KOPT-K1 (cell line): ENCODE measurements at regions not wholly inside any gene's neighbourhood (a gene's known extent, or its start where the extent isn't known, plus 50 kb on each side); places are given as distances from the start of the nearest gene placed in this dataset.

Source experiments
- H3K27ac ChIP-seq: fragments of 200-600 bp; sonication (generic); 2 replicates; pipeline ENCODE4 v1.5.1; 2016; ENCODE audit warnings: antibody characterized with exemption, mild to moderate bottlenecking, low read depth, low read length; ENCODE audit not compliant: poor library complexity, severe bottlenecking
- H3K36me3 ChIP-seq: fragments of 200-600 bp; sonication (generic); 2 replicates; pipeline ENCODE4 v1.5.1; 2017; ENCODE audit warnings: antibody characterized with exemption, mild to moderate bottlenecking, low read length, moderate library complexity; ENCODE audit not compliant: insufficient read depth
- H3K9me3 ChIP-seq: fragments of 200-600 bp; sonication (generic); 2 replicates; pipeline ENCODE4 v1.5.1; 2017; ENCODE audit warnings: antibody characterized with exemption, low read length, mild to moderate bottlenecking; ENCODE audit not compliant: insufficient read depth, poor library complexity, severe bottlenecking

GRCh38 chr11:45355706-45356041 is 69.5 kb upstream of the SYT13 start:
- Histone ChIP-seq H3K9me3 (peaks cover 11% of the 10 kb centered on the region), H3K36me3 (no peaks in the 10 kb centered on the region), H3K27ac (peak overlapping the region; percentile 26)

GRCh38 chr11:45354976-45355705 is 69.0 kb upstream of the SYT13 start:
- Histone ChIP-seq H3K9me3 (peaks cover 11% of the 10 kb centered on the region), H3K36me3 (no peaks in the 10 kb centered on the region), H3K27ac (peak overlapping the region; percentile 26)

GRCh38 chr11:45348729-45349128 is 62.6 kb upstream of the SYT13 start:
- Histone ChIP-seq H3K27ac (no peak overlapping the region), H3K36me3 (no peaks in the 10 kb centered on the region), H3K9me3 (no peaks in the 10 kb centered on the region)

GRCh38 chr11:45347348-45348082 is 61.4 kb upstream of the SYT13 start:
- no peaks in the 10 kb centered on the region for H3K36me3 ChIP-seq
- no peak overlapping the region for H3K27ac ChIP-seq
- H3K9me3 ChIP-seq, result no peaks in the 10 kb centered on the region

DNA sequence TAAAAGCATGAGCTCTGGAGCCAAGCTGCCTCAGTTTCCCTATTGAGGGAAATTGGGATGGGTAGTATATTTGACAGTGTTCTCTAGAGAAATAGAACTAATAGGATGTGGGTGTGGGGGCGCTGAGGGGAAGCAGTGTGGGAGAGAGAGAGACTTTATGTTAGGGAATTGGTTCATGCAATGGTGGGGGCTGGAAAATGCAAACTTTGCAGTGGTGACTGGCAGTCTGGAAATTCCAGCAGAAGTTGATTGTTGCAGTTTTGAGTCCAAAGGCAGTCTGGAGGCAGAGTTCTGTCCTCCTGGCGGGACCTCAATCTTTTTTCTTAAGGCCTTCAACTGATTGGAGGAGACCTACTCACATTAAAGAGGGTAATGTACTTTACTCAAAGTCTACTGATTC is 59.4 kb upstream of the SYT13 start:
- Histone ChIP-seq H3K9me3 (no peaks in the 10 kb centered on the region), H3K27ac (no peak overlapping the region), H3K36me3 (no peaks in the 10 kb centered on the region)

DNA sequence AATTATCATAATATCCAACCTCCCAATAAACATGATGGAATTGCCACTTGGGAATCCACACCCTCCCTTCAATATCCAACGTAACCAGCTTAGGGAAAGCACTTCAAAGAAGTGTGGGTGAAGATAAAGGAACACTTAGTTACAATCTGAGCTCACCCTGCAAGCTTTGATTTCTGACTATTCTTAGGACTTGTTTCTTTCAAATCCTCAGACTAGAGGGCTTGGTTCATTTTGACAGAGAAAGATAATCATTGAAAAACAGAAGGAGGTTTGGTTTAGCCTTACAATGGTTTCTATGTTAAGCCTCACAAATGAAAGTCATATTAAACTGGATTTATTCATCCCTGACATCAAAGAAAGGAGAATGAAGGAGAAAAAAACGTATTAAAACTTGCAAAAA is 57.9 kb upstream of the SYT13 start:
- no peaks in the 10 kb centered on the region for H3K9me3 ChIP-seq
- H3K36me3 ChIP-seq, result no peaks in the 10 kb centered on the region
- no peak overlapping the region for H3K27ac ChIP-seq

DNA sequence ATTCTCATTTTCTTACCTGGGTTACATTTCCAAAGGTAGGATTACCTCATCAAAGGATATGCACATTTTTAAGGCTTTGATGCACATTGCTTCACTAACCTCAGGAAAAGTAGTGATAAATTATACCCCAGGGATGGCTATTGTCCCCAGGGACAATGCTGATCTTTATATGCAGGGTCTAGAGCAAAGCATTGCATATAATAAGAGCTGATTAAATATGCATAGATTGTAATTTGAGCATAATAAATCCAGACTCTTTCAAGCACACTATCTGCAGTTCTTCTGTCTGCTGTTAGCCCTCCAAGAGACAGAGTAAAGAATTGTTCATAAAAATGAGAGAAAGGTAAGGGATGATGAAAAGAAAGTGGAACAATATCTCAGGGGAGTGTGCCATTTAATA is 57.3 kb upstream of the SYT13 start:
- Histone ChIP-seq H3K9me3 (no peaks in the 10 kb centered on the region), H3K36me3 (no peaks in the 10 kb centered on the region), H3K27ac (no peak overlapping the region)

GRCh38 chr11:45341372-45341771 is 55.2 kb upstream of the SYT13 start:
- H3K36me3 ChIP-seq, result no peaks in the 10 kb centered on the region
- H3K9me3 ChIP-seq, result no peaks in the 10 kb centered on the region
- H3K27ac ChIP-seq, result no peak overlapping the region

GRCh38 chr11:45339729-45340519 is 53.8 kb upstream of the SYT13 start:
- Histone ChIP-seq H3K36me3 (no peaks in the 10 kb centered on the region), H3K27ac (no peak overlapping the region), H3K9me3 (no peaks in the 10 kb centered on the region)

- Histone ChIP-seq H3K36me3 (no peaks in the 10 kb centered on the region), H3K27ac (no peak overlapping the region), H3K9me3 (no peaks in the 10 kb centered on the region)
Measured at GRCh38 chr11:45337583-45338360, 51.6 kb upstream of the SYT13 start.

DNA sequence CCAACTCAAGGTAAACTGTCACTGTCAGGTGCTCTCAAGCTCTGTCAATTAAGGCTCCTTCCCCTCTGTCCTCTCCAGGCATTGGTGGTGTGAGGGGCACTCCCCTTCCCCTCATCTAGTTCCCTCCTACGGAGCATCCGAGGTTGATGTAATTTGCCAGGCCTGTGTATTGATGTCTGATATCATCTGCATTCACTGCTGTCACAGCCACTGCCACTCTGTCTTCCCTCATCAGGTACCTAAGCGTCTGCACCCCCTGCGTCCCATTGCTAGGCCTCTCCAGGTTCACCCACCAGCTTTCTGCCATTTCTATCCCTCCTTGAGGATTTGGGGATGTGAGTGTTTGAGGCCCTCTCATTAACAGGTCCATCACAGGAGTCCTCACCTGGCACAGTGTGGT is 50.0 kb upstream of the SYT13 start:
- H3K36me3 ChIP-seq, result no peaks in the 10 kb centered on the region
- no peaks in the 10 kb centered on the region for H3K9me3 ChIP-seq
- no peak overlapping the region for H3K27ac ChIP-seq
